ENCODE measurements at regions not wholly inside any gene's neighbourhood (a gene's known extent, or its start where the extent isn't known, plus 50 kb on each side); places are given as distances from the start of the nearest gene placed in this dataset.
"Not testable (repeated sequence)": the region's sequence is repeated elsewhere in the genome, so short reads cannot be mapped to it uniquely, and the experiment has no call there.

GRCh38 chr1:100597061-100597741 is 59.3 kb downstream of the GPR88 start:
- Mint-ChIP-seq H3K27ac (no peak overlapping the region), H3K4me1 (ENCODE audit: low read depth) (no peaks in the 10 kb centered on the region), H3K9me3 (peaks cover 17% of the 10 kb centered on the region), H3K36me3 (ENCODE audit: low read depth) (peaks cover 3% of the 10 kb centered on the region), H3K27me3 (ENCODE audit: low read depth) (peaks cover 2% of the 10 kb centered on the region), H3K4me3 (no peak overlapping the region)
- CTCF ChIA-PET: no interaction called here
- intact Hi-C loops (cut with micrococcal nuclease): no loop called here
- DNase-seq: no peak

- CTCF ChIA-PET: no interaction called here
- Mint-ChIP-seq H3K4me3 (no peak overlapping the region), H3K36me3 (ENCODE audit: low read depth) (peaks cover 3% of the 10 kb centered on the region), H3K27me3 (ENCODE audit: low read depth) (peaks cover 2% of the 10 kb centered on the region), H3K9me3 (peaks cover 21% of the 10 kb centered on the region), H3K27ac (no peak overlapping the region), H3K4me1 (ENCODE audit: low read depth) (no peaks in the 10 kb centered on the region)
- no peak for DNase-seq
- intact Hi-C loops (cut with micrococcal nuclease): no loop called here
Observed at GRCh38 chr1:100597784-100598183, 59.8 kb downstream of the GPR88 start.

- intact Hi-C loops (cut with micrococcal nuclease); DNase-seq; H3K4me3 Mint-ChIP-seq; H3K4me1 Mint-ChIP-seq (ENCODE audit: low read depth); H3K36me3 Mint-ChIP-seq (ENCODE audit: low read depth); H3K27ac Mint-ChIP-seq; CTCF ChIA-PET: not testable (repeated sequence)
- Mint-ChIP-seq H3K27me3 (ENCODE audit: low read depth) (peaks cover 11% of the 10 kb centered on the region), H3K9me3 (peaks cover 27% of the 10 kb centered on the region)
Observed at GRCh38 chr1:100600377-100600776, 62.4 kb downstream of the GPR88 start.

- H3K36me3 Mint-ChIP-seq (ENCODE audit: low read depth); H3K4me1 Mint-ChIP-seq (ENCODE audit: low read depth); DNase-seq; H3K4me3 Mint-ChIP-seq; H3K27ac Mint-ChIP-seq; intact Hi-C loops (cut with micrococcal nuclease); CTCF ChIA-PET: not testable (repeated sequence)
- Mint-ChIP-seq H3K9me3 (peaks cover 25% of the 10 kb centered on the region), H3K27me3 (ENCODE audit: low read depth) (peaks cover 19% of the 10 kb centered on the region)
Observed at GRCh38 chr1:100602028-100602427, 64.1 kb downstream of the GPR88 start.

GRCh38 chr1:100604372-100604771 is 66.4 kb downstream of the GPR88 start:
- Mint-ChIP-seq H3K4me3 (no peak overlapping the region), H3K36me3 (ENCODE audit: low read depth) (peaks cover 3% of the 10 kb centered on the region), H3K4me1 (ENCODE audit: low read depth) (no peaks in the 10 kb centered on the region), H3K27ac (no peak overlapping the region), H3K9me3 (peaks cover 25% of the 10 kb centered on the region), H3K27me3 (ENCODE audit: low read depth) (peaks cover 19% of the 10 kb centered on the region)
- CTCF ChIA-PET: no interaction called here
- no peak for DNase-seq
- intact Hi-C loops (cut with micrococcal nuclease): no loop called here

- intact Hi-C loops (cut with micrococcal nuclease): loop anchor here (1.0 to 5.0 kb wide), 2 partner anchors 144 to 262 kb away; no protein-coding TSS in a partner anchor
- Mint-ChIP-seq H3K27me3 (ENCODE audit: low read depth) (peaks cover 18% of the 10 kb centered on the region), H3K4me3 (no peak overlapping the region), H3K4me1 (ENCODE audit: low read depth) (no peaks in the 10 kb centered on the region), H3K36me3 (ENCODE audit: low read depth) (no peaks in the 10 kb centered on the region), H3K27ac (no peak overlapping the region), H3K9me3 (peaks cover 16% of the 10 kb centered on the region)
- CTCF ChIA-PET: interaction anchor here (0.6 to 1.8 kb wide), 6 partner anchors 21 to 891 kb away, joined by 3 to 7 read pairs (median 3); no protein-coding TSS in a partner anchor
- peak; percentile 46 for DNase-seq
Observed at GRCh38 chr1:100606438-100606837, 68.5 kb downstream of the GPR88 start.

- Mint-ChIP-seq H3K4me3 (no peak overlapping the region), H3K27ac (no peak overlapping the region), H3K4me1 (ENCODE audit: low read depth) (no peaks in the 10 kb centered on the region), H3K27me3 (ENCODE audit: low read depth) (peaks cover 18% of the 10 kb centered on the region), H3K9me3 (peaks cover 6% of the 10 kb centered on the region), H3K36me3 (ENCODE audit: low read depth) (no peaks in the 10 kb centered on the region)
- intact Hi-C loops (cut with micrococcal nuclease): loop anchor here (5.0 kb wide), 1 partner anchor 145 kb away; no protein-coding TSS in a partner anchor
- DNase-seq: no peak
- CTCF ChIA-PET: interaction anchor here (0.6 to 1.8 kb wide), 3 partner anchors 20 to 261 kb away, joined by 3 to 7 read pairs (median 4); no protein-coding TSS in a partner anchor
Observed at GRCh38 chr1:100607628-100608240, 69.8 kb downstream of the GPR88 start.

- Mint-ChIP-seq H3K36me3 (ENCODE audit: low read depth) (no peaks in the 10 kb centered on the region), H3K4me1 (ENCODE audit: low read depth) (peaks cover 13% of the 10 kb centered on the region), H3K27ac (no peak overlapping the region), H3K4me3 (no peak overlapping the region), H3K27me3 (ENCODE audit: low read depth) (peaks cover 14% of the 10 kb centered on the region), H3K9me3 (peaks cover 3% of the 10 kb centered on the region)
- no peak for DNase-seq
- CTCF ChIA-PET: interaction anchor here (0.6 to 1.0 kb wide), 2 partner anchors 259 to 1006 kb away, joined by 3 to 4 read pairs; no protein-coding TSS in a partner anchor
- intact Hi-C loops (cut with micrococcal nuclease): loop anchor here (5.0 kb wide), 2 partner anchors 148 to 677 kb away; no protein-coding TSS in a partner anchor
Observed at GRCh38 chr1:100609849-100610248, 71.9 kb downstream of the GPR88 start.

GRCh38 chr1:100611086-100611485 is 73.1 kb downstream of the GPR88 start:
- H3K4me3 Mint-ChIP-seq: no peak overlapping the region
- peaks cover 5% of the 10 kb centered on the region for H3K27me3 Mint-ChIP-seq (ENCODE audit: low read depth)
- H3K4me1 Mint-ChIP-seq (ENCODE audit: low read depth): peaks cover 16% of the 10 kb centered on the region
- H3K27ac Mint-ChIP-seq: no peak overlapping the region
- intact Hi-C loops (cut with micrococcal nuclease): loop anchor here (5.0 kb wide), 1 partner anchor 676 kb away; no protein-coding TSS in a partner anchor
- CTCF ChIA-PET: interaction anchor here (1.5 kb wide), 1 partner anchor 12 kb away, joined by 3 read pairs; no protein-coding TSS in a partner anchor
- no peaks in the 10 kb centered on the region for H3K9me3 Mint-ChIP-seq
- no peaks in the 10 kb centered on the region for H3K36me3 Mint-ChIP-seq (ENCODE audit: low read depth)
- no peak for DNase-seq

- intact Hi-C loops (cut with micrococcal nuclease): loop anchor here (5.0 kb wide), 1 partner anchor 675 kb away; no protein-coding TSS in a partner anchor
- H3K9me3 Mint-ChIP-seq: no peaks in the 10 kb centered on the region
- DNase-seq: no peak
- no peak overlapping the region for H3K27ac Mint-ChIP-seq
- no peaks in the 10 kb centered on the region for H3K27me3 Mint-ChIP-seq (ENCODE audit: low read depth)
- no peak overlapping the region for H3K4me3 Mint-ChIP-seq
- H3K36me3 Mint-ChIP-seq (ENCODE audit: low read depth): no peaks in the 10 kb centered on the region
- peaks cover 16% of the 10 kb centered on the region for H3K4me1 Mint-ChIP-seq (ENCODE audit: low read depth)
- CTCF ChIA-PET: interaction anchor here (1.5 kb wide), 1 partner anchor 10 kb away, joined by 3 read pairs; no protein-coding TSS in a partner anchor
Observed at GRCh38 chr1:100612540-100612939, 74.6 kb downstream of the GPR88 start.

- CTCF ChIA-PET: interaction anchor here (0.6 kb wide), 1 partner anchor 256 kb away, joined by 4 read pairs; no protein-coding TSS in a partner anchor
- H3K4me1 Mint-ChIP-seq (ENCODE audit: low read depth): peaks cover 16% of the 10 kb centered on the region
- intact Hi-C loops (cut with micrococcal nuclease): loop anchor here (5.0 kb wide), 1 partner anchor 673 kb away; no protein-coding TSS in a partner anchor
- H3K4me3 Mint-ChIP-seq: no peak overlapping the region
- DNase-seq: no peak
- no peak overlapping the region for H3K27ac Mint-ChIP-seq
- no peaks in the 10 kb centered on the region for H3K36me3 Mint-ChIP-seq (ENCODE audit: low read depth)
- no peaks in the 10 kb centered on the region for H3K9me3 Mint-ChIP-seq
- H3K27me3 Mint-ChIP-seq (ENCODE audit: low read depth): no peaks in the 10 kb centered on the region
Observed at GRCh38 chr1:100613817-100614559, 76.0 kb downstream of the GPR88 start.

GRCh38 chr1:100614570-100614969 is 76.6 kb downstream of the GPR88 start:
- no peaks in the 10 kb centered on the region for H3K9me3 Mint-ChIP-seq
- no peaks in the 10 kb centered on the region for H3K27me3 Mint-ChIP-seq (ENCODE audit: low read depth)
- intact Hi-C loops (cut with micrococcal nuclease): loop anchor here (5.0 kb wide), 1 partner anchor 673 kb away; no protein-coding TSS in a partner anchor
- H3K4me1 Mint-ChIP-seq (ENCODE audit: low read depth): peaks cover 16% of the 10 kb centered on the region
- no peak overlapping the region for H3K4me3 Mint-ChIP-seq
- no peak for DNase-seq
- no peaks in the 10 kb centered on the region for H3K36me3 Mint-ChIP-seq (ENCODE audit: low read depth)
- no peak overlapping the region for H3K27ac Mint-ChIP-seq
- CTCF ChIA-PET: interaction anchor here (0.6 kb wide), 1 partner anchor 257 kb away, joined by 4 read pairs; no protein-coding TSS in a partner anchor
